Upper lobe of left lung (tissue), 6 donors: ENCODE measurements at regions not wholly inside any gene's neighbourhood (a gene's known extent, or its start where the extent isn't known, plus 50 kb on each side); places are given as distances from the start of the nearest gene placed in this dataset.
"Not testable (repeated sequence)": the region's sequence is repeated elsewhere in the genome, so short reads cannot be mapped to it uniquely, and the experiment has no call there.

ENCODE experiments used
- ATAC-seq, 2 donors: fragments of 200-7000 bp; cut with Tn5 transposase; one replicate each; pipeline ENCODE4 v1.9.1; 2022; ENCODE audit warnings: mild to moderate bottlenecking in 2 of 2, moderate library complexity in 2 of 2; ENCODE audit not compliant: low FRiP score in 2 of 2
- DNase-seq, 2 donors: peaks; one replicate each; pipeline ENCODE4 v3.0.0-alpha.2; 2019 to 2020
- H3K27ac ChIP-seq, 4 donors: fragments of 200-600 bp; sonication (generic); one replicate each; pipeline ENCODE4 v1.5.1; 2016 to 2019
- H3K27me3 ChIP-seq, 4 donors: fragments of 200-600 bp; sonication (generic); one replicate each; pipeline ENCODE4 v1.5.1; 2017 to 2019
- H3K36me3 ChIP-seq, 4 donors: fragments of 200-600 bp; sonication (generic); one replicate each; pipeline ENCODE4 v1.5.1; 2016 to 2019
- H3K4me1 ChIP-seq, 4 donors: fragments of 200-600 bp; sonication (generic); one replicate each; pipeline ENCODE4 v1.5.1; 2018 to 2019
- H3K4me3 ChIP-seq, 4 donors: fragments of 200-600 bp; sonication (generic); one replicate each; pipeline ENCODE4 v1.5.1; 2017 to 2019; ENCODE audit warnings: mild to moderate bottlenecking in 2 of 4, moderate library complexity in 1 of 4
- H3K9me3 ChIP-seq, 4 donors: fragments of 200-600 bp; sonication (generic); one replicate each; pipeline ENCODE4 v1.5.1; 2018 to 2019
- CTCF ChIP-seq, 6 experiments: fragments of 450-650 bp in 4 of 6; fragments of 200-600 bp in 2 of 6; sonication (generic) in 2 of 6; IDR thresholded peaks; one replicate each; pipeline ENCODE4 v1.5.1; 2016 to 2019; ENCODE audit warnings: antibody characterized with exemption in 6 of 6
- EP300 ChIP-seq, 4 donors: sonication (generic); formaldehyde crosslinking; IDR thresholded peaks; one replicate each; pipeline ENCODE4 v1.5.1; 2017; ENCODE audit warnings: antibody characterized with exemption in 4 of 4, control low read depth in 2 of 4
- POLR2A ChIP-seq, 4 donors: fragments of 450-650 bp; IDR thresholded peaks; one replicate each; pipeline ENCODE4 v1.5.1; 2016 to 2017; ENCODE audit warnings: antibody characterized with exemption in 4 of 4, mild to moderate bottlenecking in 2 of 4
- POLR2AphosphoS5 ChIP-seq, 2 donors: sonication (generic); formaldehyde crosslinking; IDR thresholded peaks; one replicate each; pipeline ENCODE4 v1.5.1; 2017; ENCODE audit warnings: antibody characterized with exemption in 2 of 2
- WGBS, 2 donors: methylation state at CpG; one replicate each; pipeline ENCODE4 v1.1.5; 2017 to 2018; 5-methylcytosine and 5-hydroxymethylcytosine counted together
- donor health status: DM: no; HTN: no; CAD: no; lungs with moderate emphysema.
- donor health status: DM: no; HTN: yes; CAD: no; lungs with severe emphysema.

DNA sequence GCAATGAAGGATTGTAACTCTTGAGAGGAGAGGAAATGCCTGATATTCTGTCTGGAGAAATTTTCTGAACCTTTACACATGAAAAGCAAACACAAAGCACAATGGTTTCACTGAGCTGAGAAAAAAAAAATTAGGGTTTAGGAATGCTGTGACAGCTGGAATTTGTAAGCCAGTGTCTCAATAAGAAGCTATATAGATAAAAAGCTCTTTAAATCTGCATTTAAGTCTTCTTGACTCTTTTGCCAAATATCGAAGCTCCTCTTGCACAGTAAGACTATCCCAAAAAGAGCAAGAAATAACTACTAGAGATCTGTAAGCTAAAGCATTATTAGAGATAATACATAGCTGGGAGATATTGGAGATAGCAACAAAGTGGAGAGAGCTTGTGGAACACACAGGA, 1334.0 kb upstream of the CITED2 start:
- H3K36me3 ChIP-seq: no peaks in the 10 kb centered on the region
- ATAC-seq (no peak), DNase-seq (no peak)
- no peak overlapping the region for H3K27ac ChIP-seq
- 64 to 65% methylated on average over 1 of the region's 1 CpG for WGBS, 2 donors
- TF ChIP-seq POLR2A (IDR thresholded peaks at IDR 0.05) (no peak), POLR2AphosphoS5 (IDR thresholded peaks at IDR 0.05) (no peak), EP300 (IDR thresholded peaks at IDR 0.05) (no peak), CTCF (IDR thresholded peaks at IDR 0.05) (no peak)
- H3K9me3 ChIP-seq: no peaks in the 10 kb centered on the region
- no peaks in the 10 kb centered on the region for H3K4me1 ChIP-seq
- H3K4me3 ChIP-seq: no peak overlapping the region
- no peaks in the 10 kb centered on the region for H3K27me3 ChIP-seq

DNA sequence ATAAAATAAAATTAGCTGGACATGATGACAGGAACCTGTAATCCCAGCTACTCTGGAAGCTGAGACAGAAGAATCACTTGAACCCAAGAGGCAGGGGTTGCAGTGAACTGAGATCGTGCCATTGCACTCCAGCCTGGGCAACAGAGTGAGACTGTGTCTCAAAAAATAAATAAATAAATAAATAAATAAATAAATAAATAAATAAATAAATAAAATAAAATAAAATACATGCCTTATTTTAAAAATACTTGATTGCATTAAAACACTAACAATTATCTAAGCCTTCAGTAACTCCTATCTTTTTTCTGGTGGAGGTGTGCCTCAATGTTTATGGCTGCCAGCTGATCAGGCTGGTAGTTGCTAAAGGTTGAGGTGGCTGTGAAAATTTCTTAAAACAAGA, 1329.6 kb upstream of the CITED2 start:
- not testable (repeated sequence) for H3K4me3 ChIP-seq, H3K36me3 ChIP-seq, DNase-seq, H3K9me3 ChIP-seq, H3K27me3 ChIP-seq, H3K4me1 ChIP-seq, H3K27ac ChIP-seq, ATAC-seq
- WGBS, 2 donors: 86 to 91% methylated on average over 1 of the region's 1 CpG

GRCh38 chr6:140697585-140697984, 1323.1 kb upstream of the CITED2 start:
- H3K36me3 ChIP-seq: no peaks in the 10 kb centered on the region
- DNase-seq (no peak), ATAC-seq (no peak)
- H3K9me3 ChIP-seq: no peaks in the 10 kb centered on the region
- H3K4me3 ChIP-seq: no peak overlapping the region
- no peaks in the 10 kb centered on the region for H3K4me1 ChIP-seq
- TF ChIP-seq POLR2AphosphoS5 (IDR thresholded peaks at IDR 0.05) (no peak), CTCF (IDR thresholded peaks at IDR 0.05) (no peak), POLR2A (IDR thresholded peaks at IDR 0.05) (no peak), EP300 (IDR thresholded peaks at IDR 0.05) (no peak)
- H3K27ac ChIP-seq: no peak overlapping the region
- no peaks in the 10 kb centered on the region for H3K27me3 ChIP-seq

DNA sequence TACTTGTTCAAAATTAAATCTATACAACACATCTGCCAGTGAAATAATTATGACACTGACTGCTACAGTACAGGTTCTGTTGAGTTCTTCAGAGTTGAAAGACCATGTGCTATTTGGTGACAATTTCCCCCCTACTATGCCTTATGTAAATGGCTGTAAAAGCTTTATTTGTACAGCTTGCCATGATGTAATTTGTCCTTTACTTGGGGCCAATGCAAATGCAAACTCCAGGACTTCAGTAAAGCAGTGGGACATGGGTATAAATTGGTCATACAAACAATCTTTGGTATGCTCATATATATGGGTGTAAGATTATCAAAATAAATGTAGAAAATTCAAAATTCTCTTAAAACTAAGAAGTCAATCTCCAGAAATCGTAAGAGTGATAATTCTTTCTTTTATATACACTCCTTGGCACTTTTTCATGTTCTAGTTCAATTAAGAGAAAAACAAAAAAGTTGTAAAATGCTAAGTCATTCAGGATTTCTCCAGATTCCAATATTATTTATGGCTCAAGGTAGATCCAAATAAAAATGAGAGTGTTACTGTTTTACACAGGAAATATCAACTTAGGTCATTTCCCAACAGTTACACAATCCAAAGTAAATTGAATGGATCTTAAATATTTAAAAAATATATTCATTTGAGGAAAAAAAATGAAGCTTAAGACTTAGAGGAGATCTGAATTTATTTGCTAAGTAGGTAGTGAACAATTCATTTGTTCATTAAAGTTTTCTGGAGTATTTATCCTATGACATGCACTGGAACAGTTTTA, 1310.5 kb upstream of the CITED2 start:
- Histone ChIP-seq H3K4me1 (no peaks in the 10 kb centered on the region), H3K9me3 (no peaks in the 10 kb centered on the region), H3K36me3 (no peaks in the 10 kb centered on the region), H3K27ac (no peak overlapping the region), H3K4me3 (no peak overlapping the region), H3K27me3 (no peaks in the 10 kb centered on the region)
- WGBS, 2 donors: 78% methylated on average over 1 of the region's 1 CpG
- no peak for ATAC-seq
- TF ChIP-seq CTCF (IDR thresholded peaks at IDR 0.05) (no peak), POLR2A (IDR thresholded peaks at IDR 0.05) (no peak), EP300 (IDR thresholded peaks at IDR 0.05) (no peak), POLR2AphosphoS5 (IDR thresholded peaks at IDR 0.05) (no peak)
- no peak for DNase-seq

DNA sequence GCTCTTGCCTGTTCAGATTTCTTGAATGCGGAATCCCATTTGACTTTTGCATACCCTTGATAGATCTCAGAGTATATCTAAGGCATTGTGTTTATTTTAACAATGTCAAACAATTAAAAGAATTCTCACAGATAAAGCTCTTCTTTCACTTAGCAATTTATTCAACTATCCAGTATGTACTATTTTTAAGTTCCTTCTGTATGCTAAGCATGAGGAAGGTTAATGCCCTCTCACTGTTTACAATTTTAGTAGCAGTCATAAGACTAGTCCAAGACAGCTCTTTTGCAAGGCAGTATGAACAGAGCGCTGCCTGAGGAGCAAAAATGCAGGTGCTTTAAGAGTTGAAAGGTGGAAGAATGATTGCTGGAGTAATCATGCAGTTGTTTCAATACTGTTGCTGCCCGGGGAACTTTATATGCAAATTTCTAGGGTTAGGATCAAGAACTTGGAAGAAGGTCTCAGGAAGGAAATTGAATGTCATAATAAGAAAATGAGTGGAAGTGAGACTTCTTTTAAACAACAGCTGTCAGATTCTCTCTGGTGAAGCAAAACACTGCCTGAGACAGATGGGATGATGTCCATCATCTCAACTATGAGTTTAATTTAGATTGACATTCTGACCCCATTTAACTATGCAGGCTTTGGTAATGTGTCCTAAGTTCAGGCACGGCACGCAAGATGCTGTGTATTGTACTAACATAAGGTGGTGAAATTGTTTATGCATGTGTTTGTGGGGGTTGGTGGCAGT, 1303.5 kb upstream of the CITED2 start:
- no peak for DNase-seq
- Histone ChIP-seq H3K36me3 (no peaks in the 10 kb centered on the region), H3K4me3 (no peak overlapping the region), H3K9me3 (no peaks in the 10 kb centered on the region), H3K4me1 (no peaks in the 10 kb centered on the region), H3K27me3 (no peaks in the 10 kb centered on the region), H3K27ac (no peak overlapping the region)
- no peak for ATAC-seq
- TF ChIP-seq CTCF (IDR thresholded peaks at IDR 0.05) (no peak), POLR2A (IDR thresholded peaks at IDR 0.05) (no peak), POLR2AphosphoS5 (IDR thresholded peaks at IDR 0.05) (no peak), EP300 (IDR thresholded peaks at IDR 0.05) (no peak)
- WGBS, 2 donors: 55% methylated on average over 5 of the region's 5 CpGs
